WTC11 (cell line): ENCODE measurements at regions not wholly inside any gene's neighbourhood (a gene's known extent, or its start where the extent isn't known, plus 50 kb on each side); places are given as distances from the start of the nearest gene placed in this dataset.

Experiments used
- ATAC-seq: fragments of 200-7000 bp; cut with Tn5 transposase; 2 replicates; pipeline ENCODE4 v1.10.0; 2021; ENCODE audit warnings: mild to moderate bottlenecking, moderate library complexity
- CTCF ChIA-PET: fragments of 300-600 bp; sonication (Branson Sonifier 250); formaldehyde crosslinking; loops from one replicate; lab custom pipeline; 2021; ENCODE audit warnings: antibody characterized with exemption; lab: Charles Lee
- POLR2A ChIA-PET: fragments of 350-600 bp; sonication (Branson Sonifier 250); formaldehyde crosslinking; loops from one replicate; lab custom pipeline; 2021; ENCODE audit warnings: antibody characterized with exemption; lab: Charles Lee
- DNase-seq: peaks from one replicate; pipeline ENCODE4 v3.0.0; 2021; ENCODE audit warnings: low spot score
- H3K27ac Mint-ChIP-seq: 2 replicates; pipeline ENCODE4 v1.8.0; 2021; ENCODE audit warnings: mixed read lengths
- H3K27me3 Mint-ChIP-seq: 2 replicates; pipeline ENCODE4 v1.8.0; 2021; ENCODE audit warnings: low read depth, mild to moderate bottlenecking, moderate library complexity, mixed read lengths
- H3K36me3 Mint-ChIP-seq: 2 replicates; pipeline ENCODE4 v1.8.0; 2021; ENCODE audit warnings: mixed read lengths
- H3K4me1 Mint-ChIP-seq: 2 replicates; pipeline ENCODE4 v1.8.0; 2022; ENCODE audit warnings: mixed read lengths
- H3K4me3 Mint-ChIP-seq: 2 replicates; pipeline ENCODE4 v1.8.0; 2021; ENCODE audit warnings: mild to moderate bottlenecking, moderate library complexity, mixed read lengths
- H3K9me3 Mint-ChIP-seq: 2 replicates; pipeline ENCODE4 v1.8.0; 2021; ENCODE audit warnings: mixed read lengths
- EMX1 ChIP-seq: fragments of 250-450 bp; sonication (Bioruptor Pico); IDR thresholded peaks from 2 replicates; pipeline ENCODE4 v1.8.0; 2021; ENCODE audit warnings: mild to moderate bottlenecking
- FOXP1 ChIP-seq: sonication (generic); formaldehyde crosslinking; IDR thresholded peaks from 2 replicates; pipeline ENCODE4 v1.8.0; 2022; ENCODE audit warnings: missing genetic modification reagents, mild to moderate bottlenecking, moderate library complexity, borderline replicate concordance
- GABPB1 ChIP-seq: sonication (generic); formaldehyde crosslinking; IDR thresholded peaks from 2 replicates; pipeline ENCODE4 v1.8.1; 2023; ENCODE audit warnings: mild to moderate bottlenecking, missing genetic modification reagents
- IRF2 ChIP-seq: sonication (generic); formaldehyde crosslinking; IDR thresholded peaks from 2 replicates; pipeline ENCODE4 v1.8.0; 2022; ENCODE audit warnings: low read depth, missing genetic modification reagents, borderline replicate concordance
- JAZF1 ChIP-seq: fragments of 250-450 bp; sonication (Bioruptor Pico); IDR thresholded peaks from 2 replicates; pipeline ENCODE4 v1.9.0; 2021; ENCODE audit warnings: moderate library complexity, mild to moderate bottlenecking, inconsistent platforms
- JUN ChIP-seq: sonication (generic); formaldehyde crosslinking; IDR thresholded peaks from 2 replicates; pipeline ENCODE4 v1.8.0; 2023; ENCODE audit warnings: mild to moderate bottlenecking, missing genetic modification reagents
- NFE2L1 ChIP-seq: sonication (generic); formaldehyde crosslinking; IDR thresholded peaks from 2 replicates; pipeline ENCODE4 v1.8.1; 2023; ENCODE audit warnings: missing genetic modification reagents
- NFYB ChIP-seq: sonication (generic); formaldehyde crosslinking; conservative IDR thresholded peaks from 2 replicates; pipeline ENCODE4 v1.8.0; 2022; ENCODE audit warnings: low read depth, missing genetic modification reagents
- NR2C2 ChIP-seq: sonication (generic); formaldehyde crosslinking; IDR thresholded peaks from 2 replicates; pipeline ENCODE4 v1.8.0; 2022; ENCODE audit warnings: mild to moderate bottlenecking, missing genetic modification reagents
- PRRX2 ChIP-seq: fragments of 250-450 bp; sonication (Bioruptor Pico); IDR thresholded peaks from 2 replicates; pipeline ENCODE4 v1.8.0; 2021; ENCODE audit warnings: mild to moderate bottlenecking
- RELA ChIP-seq: sonication (generic); formaldehyde crosslinking; IDR thresholded peaks from 2 replicates; pipeline ENCODE4 v1.8.1; 2022; ENCODE audit warnings: missing genetic modification reagents, mild to moderate bottlenecking, borderline replicate concordance
- RORB ChIP-seq: fragments of 250-450 bp; sonication (Bioruptor Pico); IDR thresholded peaks from 2 replicates; pipeline ENCODE4 v1.9.0; 2021; ENCODE audit warnings: mild to moderate bottlenecking
- ZBTB21 ChIP-seq: sonication (generic); formaldehyde crosslinking; IDR thresholded peaks from 2 replicates; pipeline ENCODE4 v1.8.1; 2023; ENCODE audit warnings: mild to moderate bottlenecking, missing genetic modification reagents, borderline replicate concordance
- ZNF219 ChIP-seq: sonication (generic); formaldehyde crosslinking; IDR thresholded peaks from 2 replicates; pipeline ENCODE4 v1.8.0; 2023; ENCODE audit warnings: missing genetic modification reagents, mild to moderate bottlenecking, borderline replicate concordance
- ZNF317 ChIP-seq: sonication (generic); formaldehyde crosslinking; IDR thresholded peaks from 2 replicates; pipeline ENCODE4 v1.8.1; 2023; ENCODE audit warnings: low read depth, mild to moderate bottlenecking, moderate library complexity, missing genetic modification reagents, borderline replicate concordance
- ZNF423 ChIP-seq: fragments of 250-450 bp; sonication (Bioruptor Pico); IDR thresholded peaks from 2 replicates; pipeline ENCODE4 v2.1.2; 2022; ENCODE audit warnings: mild to moderate bottlenecking, moderate library complexity
- TF ChIP-seq, protein P1 (sequence below): sonication (generic); formaldehyde crosslinking; IDR thresholded peaks from 2 replicates; pipeline ENCODE4 v1.8.1; 2022; ENCODE audit warnings: missing genetic modification reagents, borderline replicate concordance
- TF ChIP-seq, protein P2 (sequence below): sonication (generic); formaldehyde crosslinking; IDR thresholded peaks from 2 replicates; pipeline ENCODE4 v1.8.0; 2022; ENCODE audit warnings: mild to moderate bottlenecking, missing genetic modification reagents
- TF ChIP-seq, protein P3 (sequence below): sonication (generic); formaldehyde crosslinking; IDR thresholded peaks from 2 replicates; pipeline ENCODE4 v1.8.0; 2022; ENCODE audit warnings: mild to moderate bottlenecking, missing genetic modification reagents
- TF ChIP-seq, protein P4 (sequence below): sonication (generic); formaldehyde crosslinking; IDR thresholded peaks from 2 replicates; pipeline ENCODE4 v1.8.1; 2022; ENCODE audit warnings: low read depth, missing genetic modification reagents, borderline replicate concordance
- TF ChIP-seq, protein P5 (sequence below): sonication (generic); formaldehyde crosslinking; IDR thresholded peaks from 2 replicates; pipeline ENCODE4 v1.8.1; 2023; ENCODE audit warnings: mild to moderate bottlenecking, missing genetic modification reagents, moderate library complexity
- TF ChIP-seq, protein P6 (sequence below): sonication (generic); formaldehyde crosslinking; IDR thresholded peaks from 2 replicates; pipeline ENCODE4 v1.8.0; 2023; ENCODE audit warnings: missing genetic modification reagents, mild to moderate bottlenecking, borderline replicate concordance
- TF ChIP-seq, protein P7 (sequence below): sonication (generic); formaldehyde crosslinking; IDR thresholded peaks from 2 replicates; pipeline ENCODE4 v1.8.1; 2023; ENCODE audit warnings: mild to moderate bottlenecking, missing genetic modification reagents, moderate library complexity

DNA sequence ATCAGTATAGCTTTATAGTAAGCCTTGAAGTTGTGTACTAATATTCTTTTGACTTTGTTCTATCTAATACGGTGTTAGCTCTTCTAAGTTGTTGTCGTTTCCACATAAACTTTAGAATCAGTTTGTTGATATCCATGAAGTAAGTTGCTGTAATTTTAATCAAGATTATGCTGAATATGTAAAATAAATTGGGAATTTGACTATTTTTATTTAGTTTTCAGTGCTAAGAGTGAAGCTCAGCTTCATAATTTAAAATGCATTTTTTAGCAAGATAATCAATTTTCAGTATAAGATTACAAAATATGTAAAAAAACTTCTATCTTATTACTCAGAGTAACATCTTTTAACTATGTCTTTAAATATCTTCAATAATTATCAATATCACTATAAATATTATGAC, 1374.8 kb downstream of the PCDH7 start (continued):
- TF ChIP-seq, protein P1, sequence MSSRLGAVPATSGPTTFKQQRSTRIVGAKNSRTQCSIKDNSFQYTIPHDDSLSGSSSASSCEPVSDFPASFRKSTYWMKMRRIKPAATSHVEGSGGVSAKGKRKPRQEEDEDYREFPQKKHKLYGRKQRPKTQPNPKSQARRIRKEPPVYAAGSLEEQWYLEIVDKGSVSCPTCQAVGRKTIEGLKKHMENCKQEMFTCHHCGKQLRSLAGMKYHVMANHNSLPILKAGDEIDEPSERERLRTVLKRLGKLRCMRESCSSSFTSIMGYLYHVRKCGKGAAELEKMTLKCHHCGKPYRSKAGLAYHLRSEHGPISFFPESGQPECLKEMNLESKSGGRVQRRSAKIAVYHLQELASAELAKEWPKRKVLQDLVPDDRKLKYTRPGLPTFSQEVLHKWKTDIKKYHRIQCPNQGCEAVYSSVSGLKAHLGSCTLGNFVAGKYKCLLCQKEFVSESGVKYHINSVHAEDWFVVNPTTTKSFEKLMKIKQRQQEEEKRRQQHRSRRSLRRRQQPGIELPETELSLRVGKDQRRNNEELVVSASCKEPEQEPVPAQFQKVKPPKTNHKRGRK = no peak
- no peak for TF ChIP-seq ZBTB21
- TF ChIP-seq, protein P2, sequence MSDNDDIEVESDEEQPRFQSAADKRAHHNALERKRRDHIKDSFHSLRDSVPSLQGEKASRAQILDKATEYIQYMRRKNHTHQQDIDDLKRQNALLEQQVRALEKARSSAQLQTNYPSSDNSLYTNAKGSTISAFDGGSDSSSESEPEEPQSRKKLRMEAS (CRISPR knock-in tag) = no peak
- no peak for TF ChIP-seq NR2C2 (CRISPR knock-in tag)
- no peak for TF ChIP-seq NFE2L1
- no peak for TF ChIP-seq NFYB (CRISPR knock-in tag)
- TF ChIP-seq RELA (CRISPR knock-in tag) = no peak
- TF ChIP-seq IRF2 (CRISPR knock-in tag) = no peak
- TF ChIP-seq EMX1 = no peak

DNA sequence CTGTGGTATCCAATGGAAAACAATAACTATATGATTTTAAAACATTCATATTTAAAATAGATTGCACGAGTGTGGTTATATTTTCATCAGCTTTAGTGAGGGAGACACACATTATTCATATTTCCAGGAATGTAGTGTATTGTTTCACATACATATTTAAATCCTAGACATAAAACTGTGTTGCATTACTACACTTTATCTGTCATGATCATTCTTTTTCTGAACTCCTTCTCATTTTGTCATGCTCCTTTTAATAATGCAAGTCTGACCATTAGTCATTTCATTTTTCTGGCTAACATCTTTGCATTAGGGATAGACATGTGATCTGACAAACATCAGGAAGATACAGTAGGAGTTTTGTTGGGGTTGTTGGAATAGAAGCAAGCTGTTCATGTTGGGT, 1382.7 kb downstream of the PCDH7 start:
- Mint-ChIP-seq H3K27ac (no peak overlapping the region), H3K4me3 (no peak overlapping the region)

DNA sequence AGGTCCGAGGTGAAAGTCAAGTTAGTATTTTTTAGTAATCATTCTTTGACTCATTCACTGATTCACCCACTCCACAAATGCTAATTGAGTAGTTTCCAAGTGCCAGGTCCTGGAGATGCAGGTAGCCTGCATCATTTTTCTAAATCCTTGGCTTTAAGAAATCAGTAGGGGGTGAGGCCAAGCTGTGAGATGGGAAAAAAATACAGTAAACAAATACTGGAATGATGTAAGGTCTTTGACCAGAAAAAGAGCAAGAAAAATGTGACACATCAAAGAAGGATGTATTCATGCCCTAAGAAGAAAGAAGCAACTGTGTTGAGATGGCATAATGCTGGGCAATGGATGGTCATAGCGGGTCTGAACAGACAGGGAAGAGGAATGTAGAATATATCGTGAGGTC, 1386.6 kb downstream of the PCDH7 start:
- Mint-ChIP-seq H3K36me3 (no peaks in the 10 kb centered on the region), H3K4me1 (peaks cover 13% of the 10 kb centered on the region), H3K27ac (no peak overlapping the region), H3K9me3 (peaks cover 4% of the 10 kb centered on the region), H3K4me3 (no peak overlapping the region)
- ATAC-seq (no peak), DNase-seq (no peak)
- CTCF ChIA-PET = no interaction called here
- TF ChIP-seq RORB (CRISPR knock-in tag) = no peak
- no peak for TF ChIP-seq PRRX2 (CRISPR knock-in tag)
- TF ChIP-seq JUN (CRISPR knock-in tag) = no peak
- TF ChIP-seq, protein P3, sequence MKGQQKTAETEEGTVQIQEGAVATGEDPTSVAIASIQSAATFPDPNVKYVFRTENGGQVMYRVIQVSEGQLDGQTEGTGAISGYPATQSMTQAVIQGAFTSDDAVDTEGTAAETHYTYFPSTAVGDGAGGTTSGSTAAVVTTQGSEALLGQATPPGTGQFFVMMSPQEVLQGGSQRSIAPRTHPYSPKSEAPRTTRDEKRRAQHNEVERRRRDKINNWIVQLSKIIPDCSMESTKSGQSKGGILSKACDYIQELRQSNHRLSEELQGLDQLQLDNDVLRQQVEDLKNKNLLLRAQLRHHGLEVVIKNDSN (CRISPR knock-in tag) = no peak
- TF ChIP-seq, protein P4, sequence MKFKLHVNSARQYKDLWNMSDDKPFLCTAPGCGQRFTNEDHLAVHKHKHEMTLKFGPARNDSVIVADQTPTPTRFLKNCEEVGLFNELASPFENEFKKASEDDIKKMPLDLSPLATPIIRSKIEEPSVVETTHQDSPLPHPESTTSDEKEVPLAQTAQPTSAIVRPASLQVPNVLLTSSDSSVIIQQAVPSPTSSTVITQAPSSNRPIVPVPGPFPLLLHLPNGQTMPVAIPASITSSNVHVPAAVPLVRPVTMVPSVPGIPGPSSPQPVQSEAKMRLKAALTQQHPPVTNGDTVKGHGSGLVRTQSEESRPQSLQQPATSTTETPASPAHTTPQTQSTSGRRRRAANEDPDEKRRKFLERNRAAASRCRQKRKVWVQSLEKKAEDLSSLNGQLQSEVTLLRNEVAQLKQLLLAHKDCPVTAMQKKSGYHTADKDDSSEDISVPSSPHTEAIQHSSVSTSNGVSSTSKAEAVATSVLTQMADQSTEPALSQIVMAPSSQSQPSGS = no peak
- TF ChIP-seq, protein P5, sequence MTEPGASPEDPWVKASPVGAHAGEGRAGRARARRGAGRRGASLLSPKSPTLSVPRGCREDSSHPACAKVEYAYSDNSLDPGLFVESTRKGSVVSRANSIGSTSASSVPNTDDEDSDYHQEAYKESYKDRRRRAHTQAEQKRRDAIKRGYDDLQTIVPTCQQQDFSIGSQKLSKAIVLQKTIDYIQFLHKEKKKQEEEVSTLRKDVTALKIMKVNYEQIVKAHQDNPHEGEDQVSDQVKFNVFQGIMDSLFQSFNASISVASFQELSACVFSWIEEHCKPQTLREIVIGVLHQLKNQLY (CRISPR knock-in tag) = no peak
- TF ChIP-seq, all 79 proteins: peak for 0
- no peaks in the 10 kb centered on the region for H3K27me3 Mint-ChIP-seq
- POLR2A ChIA-PET = no interaction called here

More for the DNA sequence above, 1382.7 kb downstream of the PCDH7 start:
- peaks cover 4% of the 10 kb centered on the region for H3K9me3 Mint-ChIP-seq
- TF ChIP-seq FOXP1 (CRISPR knock-in tag) (no peak), NFYB (CRISPR knock-in tag) (no peak), ZNF317 (CRISPR knock-in tag) (no peak), JAZF1 (CRISPR knock-in tag) (no peak), ZNF423 (CRISPR knock-in tag) (no peak), ZNF219 (no peak), GABPB1 (CRISPR knock-in tag) (no peak), NR2C2 (CRISPR knock-in tag) (no peak)
- TF ChIP-seq, protein P6, sequence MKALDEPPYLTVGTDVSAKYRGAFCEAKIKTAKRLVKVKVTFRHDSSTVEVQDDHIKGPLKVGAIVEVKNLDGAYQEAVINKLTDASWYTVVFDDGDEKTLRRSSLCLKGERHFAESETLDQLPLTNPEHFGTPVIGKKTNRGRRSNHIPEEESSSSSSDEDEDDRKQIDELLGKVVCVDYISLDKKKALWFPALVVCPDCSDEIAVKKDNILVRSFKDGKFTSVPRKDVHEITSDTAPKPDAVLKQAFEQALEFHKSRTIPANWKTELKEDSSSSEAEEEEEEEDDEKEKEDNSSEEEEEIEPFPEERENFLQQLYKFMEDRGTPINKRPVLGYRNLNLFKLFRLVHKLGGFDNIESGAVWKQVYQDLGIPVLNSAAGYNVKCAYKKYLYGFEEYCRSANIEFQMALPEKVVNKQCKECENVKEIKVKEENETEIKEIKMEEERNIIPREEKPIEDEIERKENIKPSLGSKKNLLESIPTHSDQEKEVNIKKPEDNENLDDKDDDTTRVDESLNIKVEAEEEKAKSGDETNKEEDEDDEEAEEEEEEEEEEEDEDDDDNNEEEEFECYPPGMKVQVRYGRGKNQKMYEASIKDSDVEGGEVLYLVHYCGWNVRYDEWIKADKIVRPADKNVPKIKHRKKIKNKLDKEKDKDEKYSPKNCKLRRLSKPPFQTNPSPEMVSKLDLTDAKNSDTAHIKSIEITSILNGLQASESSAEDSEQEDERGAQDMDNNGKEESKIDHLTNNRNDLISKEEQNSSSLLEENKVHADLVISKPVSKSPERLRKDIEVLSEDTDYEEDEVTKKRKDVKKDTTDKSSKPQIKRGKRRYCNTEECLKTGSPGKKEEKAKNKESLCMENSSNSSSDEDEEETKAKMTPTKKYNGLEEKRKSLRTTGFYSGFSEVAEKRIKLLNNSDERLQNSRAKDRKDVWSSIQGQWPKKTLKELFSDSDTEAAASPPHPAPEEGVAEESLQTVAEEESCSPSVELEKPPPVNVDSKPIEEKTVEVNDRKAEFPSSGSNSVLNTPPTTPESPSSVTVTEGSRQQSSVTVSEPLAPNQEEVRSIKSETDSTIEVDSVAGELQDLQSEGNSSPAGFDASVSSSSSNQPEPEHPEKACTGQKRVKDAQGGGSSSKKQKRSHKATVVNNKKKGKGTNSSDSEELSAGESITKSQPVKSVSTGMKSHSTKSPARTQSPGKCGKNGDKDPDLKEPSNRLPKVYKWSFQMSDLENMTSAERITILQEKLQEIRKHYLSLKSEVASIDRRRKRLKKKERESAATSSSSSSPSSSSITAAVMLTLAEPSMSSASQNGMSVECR (CRISPR knock-in tag) = no peak
- TF ChIP-seq, protein P7, sequence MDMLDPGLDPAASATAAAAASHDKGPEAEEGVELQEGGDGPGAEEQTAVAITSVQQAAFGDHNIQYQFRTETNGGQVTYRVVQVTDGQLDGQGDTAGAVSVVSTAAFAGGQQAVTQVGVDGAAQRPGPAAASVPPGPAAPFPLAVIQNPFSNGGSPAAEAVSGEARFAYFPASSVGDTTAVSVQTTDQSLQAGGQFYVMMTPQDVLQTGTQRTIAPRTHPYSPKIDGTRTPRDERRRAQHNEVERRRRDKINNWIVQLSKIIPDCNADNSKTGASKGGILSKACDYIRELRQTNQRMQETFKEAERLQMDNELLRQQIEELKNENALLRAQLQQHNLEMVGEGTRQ (CRISPR knock-in tag) = no peak
- no peak for DNase-seq
- ChIA-PET POLR2A (no interaction called here), CTCF (no interaction called here)
- no peaks in the 10 kb centered on the region for H3K27me3 Mint-ChIP-seq
- H3K36me3 Mint-ChIP-seq = no peaks in the 10 kb centered on the region
- peaks cover 13% of the 10 kb centered on the region for H3K4me1 Mint-ChIP-seq
- ATAC-seq = no peak
